Spleen (tissue), 11 donors: ENCODE measurements at regions not wholly inside any gene's neighbourhood (a gene's known extent, or its start where the extent isn't known, plus 50 kb on each side); places are given as distances from the start of the nearest gene placed in this dataset.

Source experiments
- DNase-seq: peaks from one replicate; pipeline ENCODE4 v3.0.0-alpha.2; 2020
- H3K27ac ChIP-seq, 8 donors: fragments of 200-600 bp; sonication (generic) in 7 of 8; 1 replicate in 4 of 8; 2 replicates in 4 of 8; pipeline versions ENCODE4 v1.5.0 to v1.8.0; 2016 to 2021; ENCODE audit warnings: inconsistent platforms in 4 of 8, mild to moderate bottlenecking in 4 of 8, moderate library complexity in 1 of 8
- H3K27me3 ChIP-seq, 7 donors: fragments of 200-600 bp; sonication (generic) in 6 of 7; replicated peaks in 1 of 7; 1 replicate in 4 of 7; 2 replicates in 3 of 7; pipeline versions ENCODE4 v1.5.0 to v1.8.0; 2016 to 2021; ENCODE audit warnings: inconsistent platforms in 3 of 7, mild to moderate bottlenecking in 1 of 7
- H3K36me3 ChIP-seq, 6 donors: fragments of 200-600 bp; sonication (generic) in 5 of 6; 1 replicate in 4 of 6; 2 replicates in 2 of 6; pipeline versions ENCODE4 v1.5.0 to v1.8.0; 2016 to 2021; ENCODE audit warnings: inconsistent platforms in 2 of 6
- H3K4me1 ChIP-seq, 6 donors: fragments of 200-600 bp; sonication (generic) in 5 of 6; 1 replicate in 3 of 6; 2 replicates in 3 of 6; pipeline versions ENCODE4 v1.5.0 to v1.8.0; 2016 to 2021; ENCODE audit warnings: inconsistent platforms in 3 of 6
- H3K4me3 ChIP-seq, 8 donors: fragments of 200-600 bp; sonication (generic) in 7 of 8; 1 replicate in 4 of 8; 2 replicates in 4 of 8; pipeline versions ENCODE4 v1.5.0 to v1.8.0; 2016 to 2021; ENCODE audit warnings: inconsistent platforms in 4 of 8, mild to moderate bottlenecking in 4 of 8, moderate library complexity in 2 of 8
- H3K9me3 ChIP-seq, 8 donors: fragments of 200-600 bp; sonication (generic) in 7 of 8; 1 replicate in 4 of 8; 2 replicates in 4 of 8; pipeline versions ENCODE4 v1.5.0 to v1.8.0; 2016 to 2021; ENCODE audit warnings: inconsistent platforms in 4 of 8
- POLR2A ChIP-seq, 3 donors: fragments of 450-650 bp; IDR thresholded peaks; one replicate each; pipeline ENCODE4 v1.5.1; 2017; ENCODE audit warnings: antibody characterized with exemption in 3 of 3, mild to moderate bottlenecking in 1 of 3
- POLR2AphosphoS5 ChIP-seq, 3 donors: sonication (generic); formaldehyde crosslinking; IDR thresholded peaks; one replicate each; pipeline ENCODE4 v1.5.1; 2017; ENCODE audit warnings: antibody characterized with exemption in 3 of 3
- WGBS, 5 donors: extraction: QIAGEN DNeasy Blood & Tissue Kit in 3 of 5; methylation state at CpG; one replicate each; pipeline versions ENCODE4 v1.1.5 to v1.1.7; 2013 to 2018; 5-methylcytosine and 5-hydroxymethylcytosine counted together
- intact Hi-C: fragments of 100-400 bp; cut with DNase I; formaldehyde crosslinking; loops from one replicate; pipeline ENCODE4 v1.15.0; 2023; ENCODE audit warnings: low total_unique reads
- TF ChIP-seq, protein P1 (sequence below), 11 experiments: fragments of 200-600 bp in 7 of 11; fragments of 450-650 bp in 4 of 11; sonication (generic) in 4 of 11; IDR thresholded peaks in 8 of 11; conservative IDR thresholded peaks in 3 of 11; 1 replicate in 7 of 11; 2 replicates in 4 of 11; pipeline versions ENCODE4 v1.4.0 to v1.8.0; 2016 to 2021; ENCODE audit warnings: antibody characterized with exemption in 11 of 11, inconsistent platforms in 4 of 11, mild to moderate bottlenecking in 1 of 11
- donor health status: healthy with polysubstance abuse.
- donor health status: DM: no; HTN: no; CAD: no; lungs with moderate emphysema.
- donor health status: DM: no; HTN: no; CAD: no.
- donor health status: Bipolar disorder and iron deficiency.
- donor health status: healthy.
- donor health status: DM: no; HTN: no; CAD: no.
- donor health status: DM: yes; HTN: yes; CAD: no.

DNA sequence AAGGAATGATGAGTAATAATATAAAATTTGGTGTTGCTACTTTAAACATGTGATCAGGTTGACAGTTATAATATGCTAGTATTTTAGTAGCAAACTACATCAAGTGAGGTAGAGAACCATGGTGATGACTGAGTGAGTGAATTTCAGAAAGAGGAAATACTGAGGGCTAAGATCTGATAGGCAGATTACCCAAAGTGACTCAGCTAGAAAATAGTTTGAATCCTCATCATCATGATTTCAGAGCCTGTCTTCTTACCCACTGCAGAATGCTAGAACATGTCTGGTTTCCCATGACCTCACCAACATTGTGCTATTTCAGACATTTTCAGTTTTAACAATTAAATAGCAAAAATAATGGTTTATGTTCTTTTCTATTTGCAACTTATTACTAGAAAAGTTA, 602.1 kb downstream of the TAF11L14 start:
- no peak for DNase-seq
- Histone ChIP-seq H3K9me3 (peaks cover 0 to 5% (median 0%) of the 10 kb centered on the region in 8 donors), H3K27me3 (no peaks in the 10 kb centered on the region), H3K4me3 (no peak overlapping the region), H3K27ac (no peak overlapping the region), H3K4me1 (no peaks in the 10 kb centered on the region), H3K36me3 (no peaks in the 10 kb centered on the region)
- intact Hi-C loops: no loop called here
- TF ChIP-seq POLR2AphosphoS5 (IDR thresholded peaks at IDR 0.05): no peak
- TF ChIP-seq POLR2A (IDR thresholded peaks at IDR 0.05): no peak
- TF ChIP-seq, protein P1, sequence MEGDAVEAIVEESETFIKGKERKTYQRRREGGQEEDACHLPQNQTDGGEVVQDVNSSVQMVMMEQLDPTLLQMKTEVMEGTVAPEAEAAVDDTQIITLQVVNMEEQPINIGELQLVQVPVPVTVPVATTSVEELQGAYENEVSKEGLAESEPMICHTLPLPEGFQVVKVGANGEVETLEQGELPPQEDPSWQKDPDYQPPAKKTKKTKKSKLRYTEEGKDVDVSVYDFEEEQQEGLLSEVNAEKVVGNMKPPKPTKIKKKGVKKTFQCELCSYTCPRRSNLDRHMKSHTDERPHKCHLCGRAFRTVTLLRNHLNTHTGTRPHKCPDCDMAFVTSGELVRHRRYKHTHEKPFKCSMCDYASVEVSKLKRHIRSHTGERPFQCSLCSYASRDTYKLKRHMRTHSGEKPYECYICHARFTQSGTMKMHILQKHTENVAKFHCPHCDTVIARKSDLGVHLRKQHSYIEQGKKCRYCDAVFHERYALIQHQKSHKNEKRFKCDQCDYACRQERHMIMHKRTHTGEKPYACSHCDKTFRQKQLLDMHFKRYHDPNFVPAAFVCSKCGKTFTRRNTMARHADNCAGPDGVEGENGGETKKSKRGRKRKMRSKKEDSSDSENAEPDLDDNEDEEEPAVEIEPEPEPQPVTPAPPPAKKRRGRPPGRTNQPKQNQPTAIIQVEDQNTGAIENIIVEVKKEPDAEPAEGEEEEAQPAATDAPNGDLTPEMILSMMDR (IDR thresholded peaks at IDR 0.05 in 8 of 11, conservative IDR thresholded peaks at IDR 0.05 in 3 of 11): no peak

DNA sequence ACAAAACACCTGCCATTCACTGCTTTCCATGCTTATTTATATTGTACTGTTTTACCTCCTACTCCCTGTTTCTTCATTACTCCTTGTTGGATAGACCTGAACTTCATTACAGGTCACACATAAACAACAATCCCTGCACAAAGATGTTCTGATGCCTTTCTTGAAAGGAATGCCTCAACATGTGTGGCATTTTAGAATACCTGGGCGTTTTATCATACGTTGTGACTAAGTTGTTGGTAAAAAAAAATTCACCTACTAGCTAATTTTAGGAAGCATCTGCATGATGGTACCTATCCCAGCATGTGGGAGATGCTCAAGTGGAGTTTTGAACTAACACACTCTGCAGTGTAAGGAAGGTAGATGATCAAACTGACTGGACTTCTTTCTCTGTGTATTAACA, 604.1 kb downstream of the TAF11L14 start:
- H3K27ac ChIP-seq: no peak overlapping the region
- H3K36me3 ChIP-seq: no peaks in the 10 kb centered on the region
- H3K4me3 ChIP-seq: no peak overlapping the region
- H3K27me3 ChIP-seq: no peaks in the 10 kb centered on the region
- peaks cover 0 to 5% (median 0%) of the 10 kb centered on the region in 8 donors for H3K9me3 ChIP-seq
- 81 to 86% (median 83%) methylated on average over 2 of the region's 2 CpGs for WGBS, 5 donors
- H3K4me1 ChIP-seq: no peaks in the 10 kb centered on the region
- DNase-seq: no peak
- TF ChIP-seq, protein P1 (IDR thresholded peaks at IDR 0.05 in 8 of 11, conservative IDR thresholded peaks at IDR 0.05 in 3 of 11): no peak
- no peak for TF ChIP-seq POLR2AphosphoS5 (IDR thresholded peaks at IDR 0.05)
- no peak for TF ChIP-seq POLR2A (IDR thresholded peaks at IDR 0.05)
- intact Hi-C loops: no loop called here

DNA sequence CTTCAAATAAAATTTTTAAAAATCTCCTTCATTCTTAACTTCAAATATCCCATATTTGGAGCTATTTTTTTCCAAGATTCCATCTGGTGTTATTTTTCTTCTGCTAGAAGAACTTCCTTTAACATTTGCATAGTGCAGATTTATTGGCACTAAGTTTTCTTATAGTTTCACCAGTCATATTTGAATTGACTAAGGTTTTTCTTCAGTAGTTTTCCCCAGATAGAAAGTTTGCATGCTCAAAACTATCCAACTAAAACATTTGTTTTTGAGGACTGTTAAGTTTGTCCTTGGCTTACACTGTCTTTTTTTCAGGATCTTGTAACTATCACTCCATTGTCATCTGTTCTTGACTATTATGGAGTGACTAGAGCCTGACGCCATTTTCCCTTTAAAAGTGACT, 606.7 kb downstream of the TAF11L14 start:
- no peaks in the 10 kb centered on the region for H3K36me3 ChIP-seq
- H3K27ac ChIP-seq: no peak overlapping the region
- TF ChIP-seq POLR2A (IDR thresholded peaks at IDR 0.05) (no peak), POLR2AphosphoS5 (IDR thresholded peaks at IDR 0.05) (no peak)
- TF ChIP-seq, protein P1 (IDR thresholded peaks at IDR 0.05 in 8 of 11, conservative IDR thresholded peaks at IDR 0.05 in 3 of 11): no peak
- WGBS, 5 donors: 87 to 97% (median 91%) methylated on average over 1 of the region's 1 CpG
- intact Hi-C loops: no loop called here
- no peaks in the 10 kb centered on the region for H3K27me3 ChIP-seq
- no peak for DNase-seq
- no peaks in the 10 kb centered on the region for H3K4me1 ChIP-seq
- H3K9me3 ChIP-seq: peaks cover 0 to 15% (median under 1%) of the 10 kb centered on the region in 8 donors
- no peak overlapping the region for H3K4me3 ChIP-seq

DNA sequence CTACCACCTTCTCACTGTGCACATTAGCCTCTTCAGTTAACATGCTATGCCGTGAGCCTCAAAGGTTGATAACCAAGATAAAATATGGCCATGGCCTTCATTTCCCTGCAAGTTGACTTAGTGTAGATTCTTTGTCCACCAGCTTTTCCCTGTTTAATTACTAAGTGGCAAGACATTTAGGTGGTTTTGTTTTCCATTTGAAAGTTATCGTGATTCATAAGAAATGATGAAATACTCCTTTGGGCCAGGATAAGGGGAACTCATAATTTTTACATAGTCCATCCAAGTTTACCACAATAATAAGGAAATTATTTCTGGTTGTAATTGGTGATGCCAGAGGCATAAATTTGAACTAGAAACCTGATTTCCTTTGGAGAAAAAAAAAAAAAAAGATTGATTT, 609.6 kb downstream of the TAF11L14 start:
- Histone ChIP-seq H3K27me3 (no peaks in the 10 kb centered on the region), H3K9me3 (peaks cover 0 to 24% (median 7%) of the 10 kb centered on the region in 8 donors), H3K4me1 (no peaks in the 10 kb centered on the region), H3K36me3 (no peaks in the 10 kb centered on the region), H3K4me3 (no peak overlapping the region), H3K27ac (no peak overlapping the region)
- intact Hi-C loops: no loop called here
- no peak for TF ChIP-seq POLR2AphosphoS5 (IDR thresholded peaks at IDR 0.05)
- TF ChIP-seq POLR2A (IDR thresholded peaks at IDR 0.05): no peak
- TF ChIP-seq, protein P1 (IDR thresholded peaks at IDR 0.05 in 8 of 11, conservative IDR thresholded peaks at IDR 0.05 in 3 of 11): no peak
- WGBS, 5 donors: 81 to 89% (median 83%) methylated on average over 2 of the region's 2 CpGs
- no peak for DNase-seq
